SK-N-SH treated with all-trans-retinoic acid at 6 μM for 48 hours (cell line): ENCODE measurements at regions not wholly inside any gene's neighbourhood (a gene's known extent, or its start where the extent isn't known, plus 50 kb on each side); places are given as distances from the start of the nearest gene placed in this dataset.

Experiments
- ATAC-seq: fragments of 200-7000 bp; cut with Tn5 transposase; 3 replicates; pipeline ENCODE4 v1.9.1; 2020; ENCODE audit warnings: mild to moderate bottlenecking, moderate library complexity
- ARNTL ChIP-seq: fragments of 450-650 bp; formaldehyde crosslinking; IDR thresholded peaks from 2 replicates; pipeline ENCODE4 v1.5.0; 2020; ENCODE audit warnings: low read depth, mild to moderate bottlenecking, moderate library complexity, borderline replicate concordance
- BACH2 ChIP-seq: fragments of 250-450 bp; sonication (Bioruptor Pico); IDR thresholded peaks from 2 replicates; pipeline ENCODE4 v1.9.0; 2021; ENCODE audit warnings: mild to moderate bottlenecking, borderline replicate concordance
- CSDC2 ChIP-seq: fragments of 250-450 bp; sonication (Bioruptor Pico); IDR thresholded peaks from 2 replicates; pipeline ENCODE4 v1.5.0; 2020; ENCODE audit warnings: mild to moderate bottlenecking, moderate library complexity
- ESRRG ChIP-seq: fragments of 250-450 bp; sonication (Bioruptor Pico); IDR thresholded peaks from 2 replicates; pipeline ENCODE4 v1.6.1; 2021; ENCODE audit warnings: mild to moderate bottlenecking
- GLIS3 ChIP-seq: fragments of 250-450 bp; sonication (Bioruptor Pico); IDR thresholded peaks from 2 replicates; pipeline ENCODE4 v1.5.0; 2020; ENCODE audit warnings: mild to moderate bottlenecking, moderate library complexity
- ISL1 ChIP-seq: fragments of 250-450 bp; sonication (Bioruptor Pico); IDR thresholded peaks from 2 replicates; pipeline ENCODE4 v2.1.2; 2022; ENCODE audit warnings: mild to moderate bottlenecking, moderate library complexity
- OSR1 ChIP-seq: fragments of 250-450 bp; sonication (Bioruptor Pico); IDR thresholded peaks from 2 replicates; pipeline ENCODE4 v1.8.0; 2022; ENCODE audit warnings: moderate library complexity, mild to moderate bottlenecking, inconsistent platforms
- PPARA ChIP-seq: fragments of 250-450 bp; sonication (Bioruptor Pico); IDR thresholded peaks from 2 replicates; pipeline ENCODE4 v1.5.0; 2020; ENCODE audit warnings: mild to moderate bottlenecking, borderline replicate concordance
- RARB ChIP-seq: fragments of 250-450 bp; sonication (Bioruptor Pico); IDR thresholded peaks from 2 replicates; pipeline ENCODE4 v1.8.0; 2021; ENCODE audit warnings: mild to moderate bottlenecking, moderate library complexity
- SNAI2 ChIP-seq: fragments of 250-450 bp; sonication (Bioruptor Pico); IDR thresholded peaks from 2 replicates; pipeline ENCODE4 v1.5.0; 2020; ENCODE audit warnings: mild to moderate bottlenecking, moderate library complexity
- TCF4 ChIP-seq: fragments of 250-450 bp; sonication (Bioruptor Pico); IDR thresholded peaks from 2 replicates; pipeline ENCODE4 v1.8.0; 2021; ENCODE audit warnings: mild to moderate bottlenecking, moderate library complexity, borderline replicate concordance
- TOX ChIP-seq: fragments of 250-450 bp; sonication (Bioruptor Pico); IDR thresholded peaks from 2 replicates; pipeline ENCODE4 v1.8.0; 2021; ENCODE audit warnings: mild to moderate bottlenecking, moderate library complexity, borderline replicate concordance
- TSHZ2 ChIP-seq: fragments of 250-450 bp; sonication (Bioruptor Pico); IDR thresholded peaks from 2 replicates; pipeline ENCODE4 v1.5.0; 2020; ENCODE audit warnings: mild to moderate bottlenecking, moderate library complexity
- ZC3H10 ChIP-seq: fragments of 250-450 bp; sonication (Bioruptor Pico); IDR thresholded peaks from 2 replicates; pipeline ENCODE4 v1.5.1; 2021; ENCODE audit warnings: mild to moderate bottlenecking, moderate library complexity
- ZFP3 ChIP-seq: fragments of 250-450 bp; sonication (Bioruptor Pico); IDR thresholded peaks from 2 replicates; pipeline ENCODE4 v1.5.0; 2020; ENCODE audit warnings: mild to moderate bottlenecking, moderate library complexity
- ZFP30 ChIP-seq: fragments of 450-650 bp; formaldehyde crosslinking; IDR thresholded peaks from 2 replicates; pipeline ENCODE4 v1.5.0; 2022; ENCODE audit warnings: mild to moderate bottlenecking, moderate library complexity
- TF ChIP-seq, protein P1 (sequence below): fragments of 250-450 bp; sonication (Bioruptor Pico); IDR thresholded peaks from 2 replicates; pipeline ENCODE4 v1.5.1; 2020; ENCODE audit warnings: low read depth, mild to moderate bottlenecking, moderate library complexity
- TF ChIP-seq, protein P2 (sequence below): fragments of 250-450 bp; sonication (Bioruptor Pico); IDR thresholded peaks from 2 replicates; pipeline ENCODE4 v1.8.0; 2021; ENCODE audit warnings: low read depth, mild to moderate bottlenecking, moderate library complexity, borderline replicate concordance
- TF ChIP-seq, protein P3 (sequence below): fragments of 250-450 bp; sonication (Bioruptor Pico); IDR thresholded peaks from 2 replicates; pipeline ENCODE4 v1.5.1; 2021; ENCODE audit warnings: mild to moderate bottlenecking, moderate library complexity
- TF ChIP-seq, protein P4 (sequence below): fragments of 250-450 bp; sonication (Bioruptor Pico); IDR thresholded peaks from 2 replicates; pipeline ENCODE4 v1.8.0; 2020; ENCODE audit warnings: mild to moderate bottlenecking, moderate library complexity, borderline replicate concordance

GRCh38 chr10:125599194-125599593, 83.8 kb downstream of the TEX36 start:
- TF ChIP-seq SNAI2 (no peak), OSR1 (CRISPR knock-in tag) (no peak), TCF4 (CRISPR knock-in tag) (no peak), BACH2 (CRISPR knock-in tag) (no peak), PPARA (CRISPR knock-in tag) (no peak), ZFP30 (CRISPR knock-in tag) (no peak), RARB (no peak), ARNTL (CRISPR knock-in tag) (no peak), TOX (CRISPR knock-in tag) (no peak), ESRRG (CRISPR knock-in tag) (no peak)
- TF ChIP-seq, protein P1, sequence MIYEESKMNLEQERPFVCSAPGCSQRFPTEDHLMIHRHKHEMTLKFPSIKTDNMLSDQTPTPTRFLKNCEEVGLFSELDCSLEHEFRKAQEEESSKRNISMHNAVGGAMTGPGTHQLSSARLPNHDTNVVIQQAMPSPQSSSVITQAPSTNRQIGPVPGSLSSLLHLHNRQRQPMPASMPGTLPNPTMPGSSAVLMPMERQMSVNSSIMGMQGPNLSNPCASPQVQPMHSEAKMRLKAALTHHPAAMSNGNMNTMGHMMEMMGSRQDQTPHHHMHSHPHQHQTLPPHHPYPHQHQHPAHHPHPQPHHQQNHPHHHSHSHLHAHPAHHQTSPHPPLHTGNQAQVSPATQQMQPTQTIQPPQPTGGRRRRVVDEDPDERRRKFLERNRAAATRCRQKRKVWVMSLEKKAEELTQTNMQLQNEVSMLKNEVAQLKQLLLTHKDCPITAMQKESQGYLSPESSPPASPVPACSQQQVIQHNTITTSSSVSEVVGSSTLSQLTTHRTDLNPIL, result no peak
- TF ChIP-seq, protein P2, sequence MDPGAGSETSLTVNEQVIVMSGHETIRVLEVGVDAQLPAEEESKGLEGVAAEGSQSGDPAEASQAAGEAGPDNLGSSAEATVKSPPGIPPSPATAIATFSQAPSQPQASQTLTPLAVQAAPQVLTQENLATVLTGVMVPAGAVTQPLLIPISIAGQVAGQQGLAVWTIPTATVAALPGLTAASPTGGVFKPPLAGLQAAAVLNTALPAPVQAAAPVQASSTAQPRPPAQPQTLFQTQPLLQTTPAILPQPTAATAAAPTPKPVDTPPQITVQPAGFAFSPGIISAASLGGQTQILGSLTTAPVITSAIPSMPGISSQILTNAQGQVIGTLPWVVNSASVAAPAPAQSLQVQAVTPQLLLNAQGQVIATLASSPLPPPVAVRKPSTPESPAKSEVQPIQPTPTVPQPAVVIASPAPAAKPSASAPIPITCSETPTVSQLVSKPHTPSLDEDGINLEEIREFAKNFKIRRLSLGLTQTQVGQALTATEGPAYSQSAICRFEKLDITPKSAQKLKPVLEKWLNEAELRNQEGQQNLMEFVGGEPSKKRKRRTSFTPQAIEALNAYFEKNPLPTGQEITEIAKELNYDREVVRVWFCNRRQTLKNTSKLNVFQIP (CRISPR knock-in tag), result no peak
- TF ChIP-seq, protein P3, sequence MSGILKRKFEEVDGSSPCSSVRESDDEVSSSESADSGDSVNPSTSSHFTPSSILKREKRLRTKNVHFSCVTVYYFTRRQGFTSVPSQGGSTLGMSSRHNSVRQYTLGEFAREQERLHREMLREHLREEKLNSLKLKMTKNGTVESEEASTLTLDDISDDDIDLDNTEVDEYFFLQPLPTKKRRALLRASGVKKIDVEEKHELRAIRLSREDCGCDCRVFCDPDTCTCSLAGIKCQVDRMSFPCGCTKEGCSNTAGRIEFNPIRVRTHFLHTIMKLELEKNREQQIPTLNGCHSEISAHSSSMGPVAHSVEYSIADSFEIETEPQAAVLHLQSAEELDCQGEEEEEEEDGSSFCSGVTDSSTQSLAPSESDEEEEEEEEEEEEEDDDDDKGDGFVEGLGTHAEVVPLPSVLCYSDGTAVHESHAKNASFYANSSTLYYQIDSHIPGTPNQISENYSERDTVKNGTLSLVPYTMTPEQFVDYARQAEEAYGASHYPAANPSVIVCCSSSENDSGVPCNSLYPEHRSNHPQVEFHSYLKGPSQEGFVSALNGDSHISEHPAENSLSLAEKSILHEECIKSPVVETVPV (CRISPR knock-in tag), result no peak
- ATAC-seq, result no peak

DNA sequence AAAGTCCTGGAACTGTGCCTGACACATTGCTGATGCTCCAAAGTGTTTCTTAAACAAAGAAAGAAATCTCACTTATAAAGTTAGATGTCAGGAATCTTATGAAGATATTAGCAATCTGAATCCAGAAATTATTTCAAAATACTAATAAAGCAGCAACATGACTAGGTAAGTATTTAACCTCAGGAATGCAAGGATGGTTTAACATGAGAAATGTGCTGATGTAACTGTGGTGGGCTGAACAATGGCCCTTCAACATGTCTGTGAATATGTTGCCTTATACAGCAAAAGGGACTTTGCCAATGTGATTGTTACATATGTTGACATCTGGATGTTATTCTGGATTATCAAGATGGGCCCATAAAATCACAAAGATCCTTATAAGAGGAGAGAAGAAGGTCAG, 87.1 kb downstream of the TEX36 start:
- TF ChIP-seq RARB (no peak), TSHZ2 (CRISPR knock-in tag) (no peak), GLIS3 (CRISPR knock-in tag) (no peak), TCF4 (CRISPR knock-in tag) (no peak)
- TF ChIP-seq, protein P4, sequence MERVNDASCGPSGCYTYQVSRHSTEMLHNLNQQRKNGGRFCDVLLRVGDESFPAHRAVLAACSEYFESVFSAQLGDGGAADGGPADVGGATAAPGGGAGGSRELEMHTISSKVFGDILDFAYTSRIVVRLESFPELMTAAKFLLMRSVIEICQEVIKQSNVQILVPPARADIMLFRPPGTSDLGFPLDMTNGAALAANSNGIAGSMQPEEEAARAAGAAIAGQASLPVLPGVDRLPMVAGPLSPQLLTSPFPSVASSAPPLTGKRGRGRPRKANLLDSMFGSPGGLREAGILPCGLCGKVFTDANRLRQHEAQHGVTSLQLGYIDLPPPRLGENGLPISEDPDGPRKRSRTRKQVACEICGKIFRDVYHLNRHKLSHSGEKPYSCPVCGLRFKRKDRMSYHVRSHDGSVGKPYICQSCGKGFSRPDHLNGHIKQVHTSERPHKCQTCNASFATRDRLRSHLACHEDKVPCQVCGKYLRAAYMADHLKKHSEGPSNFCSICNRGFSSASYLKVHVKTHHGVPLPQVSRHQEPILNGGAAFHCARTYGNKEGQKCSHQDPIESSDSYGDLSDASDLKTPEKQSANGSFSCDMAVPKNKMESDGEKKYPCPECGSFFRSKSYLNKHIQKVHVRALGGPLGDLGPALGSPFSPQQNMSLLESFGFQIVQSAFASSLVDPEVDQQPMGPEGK (CRISPR knock-in tag), result no peak

GRCh38 chr10:125593644-125594043, 89.3 kb downstream of the TEX36 start:
- no peak for TF ChIP-seq GLIS3 (CRISPR knock-in tag)
- no peak for TF ChIP-seq RARB
- no peak for TF ChIP-seq OSR1 (CRISPR knock-in tag)
- TF ChIP-seq, protein P4 (CRISPR knock-in tag), result no peak
- no peak for TF ChIP-seq SNAI2
- TF ChIP-seq, protein P1, result no peak
- TF ChIP-seq ZC3H10 (CRISPR knock-in tag), result no peak
- no peak for TF ChIP-seq ZFP3
- TF ChIP-seq, protein P3 (CRISPR knock-in tag), result no peak
- TF ChIP-seq ISL1, result no peak
- TF ChIP-seq TOX (CRISPR knock-in tag), result no peak
- TF ChIP-seq TCF4 (CRISPR knock-in tag), result no peak
- no peak for TF ChIP-seq ZFP30 (CRISPR knock-in tag)
- no peak for TF ChIP-seq CSDC2
- TF ChIP-seq, all 23 proteins: peak for 0
- ATAC-seq, result no peak

More for the DNA sequence above, 87.1 kb downstream of the TEX36 start:
- no peak for ATAC-seq
